Natural killer cell (primary cell): ENCODE measurements at regions not wholly inside any gene's neighbourhood (a gene's known extent, or its start where the extent isn't known, plus 50 kb on each side); places are given as distances from the start of the nearest gene placed in this dataset.

Experiments
- ATAC-seq, 3 donors: fragments of 150-1000 bp in 2 of 3; fragments of 200-7000 bp in 1 of 3; cut with Tn5 transposase; 1 replicate in 1 of 3; 2 replicates in 2 of 3; pipeline ENCODE4 v1.10.0; 2021; ENCODE audit warnings: mild to moderate bottlenecking in 2 of 3, moderate library complexity in 2 of 3
- DNase-seq, 2 donors: peaks; one replicate each; pipeline versions ENCODE4 v3.0.0 to v3.0.0-alpha.2; 2013 to 2021; ENCODE audit warnings: mixed read lengths in 1 of 2
- H3K27ac ChIP-seq: one replicate; pipeline ENCODE4 v1.5.1; 2013; ENCODE audit warnings: mild to moderate bottlenecking, low read length
- H3K27me3 ChIP-seq: one replicate; pipeline ENCODE4 v1.6.1; 2013; ENCODE audit warnings: low read length; ENCODE audit not compliant: control insufficient read depth, insufficient read depth
- H3K36me3 ChIP-seq: one replicate; pipeline ENCODE4 v1.6.1; 2013; ENCODE audit warnings: low read length; ENCODE audit not compliant: control insufficient read depth, insufficient read depth
- H3K4me1 ChIP-seq: one replicate; pipeline ENCODE4 v1.6.1; 2013; ENCODE audit warnings: low read length; ENCODE audit not compliant: control insufficient read depth, insufficient read depth
- H3K4me3 ChIP-seq: one replicate; pipeline ENCODE4 v1.5.1; 2013; ENCODE audit warnings: low read length
- H3K9me3 ChIP-seq: one replicate; pipeline ENCODE4 v1.6.1; 2013; ENCODE audit warnings: low read length; ENCODE audit not compliant: control insufficient read depth, insufficient read depth
- H3K27ac Mint-ChIP-seq, 2 donors: one replicate each; pipeline ENCODE4 v1.8.0; 2022; ENCODE audit warnings: mild to moderate bottlenecking in 2 of 2, mixed read lengths in 2 of 2, moderate library complexity in 1 of 2
- H3K27me3 Mint-ChIP-seq, 2 donors: one replicate each; pipeline ENCODE4 v1.8.0; 2022; ENCODE audit warnings: low read depth in 2 of 2, mixed read lengths in 2 of 2
- H3K36me3 Mint-ChIP-seq: one replicate; pipeline ENCODE4 v1.8.0; 2022; ENCODE audit warnings: mixed read lengths
- H3K4me1 Mint-ChIP-seq, 2 donors: one replicate each; pipeline ENCODE4 v1.8.0; 2022; ENCODE audit warnings: mixed read lengths in 2 of 2
- H3K4me3 Mint-ChIP-seq: one replicate; pipeline ENCODE4 v1.8.0; 2022; ENCODE audit warnings: mild to moderate bottlenecking, moderate library complexity, mixed read lengths
- H3K9me3 Mint-ChIP-seq, 2 donors: one replicate each; pipeline ENCODE4 v1.8.0; 2022; ENCODE audit warnings: mixed read lengths in 2 of 2
- WGBS: methylation state at CpG from one replicate; pipeline ENCODE4 v1.1.7; 2013; ENCODE audit warnings: missing lambda C conversion rate; ENCODE audit not compliant: insufficient coverage; 5-methylcytosine and 5-hydroxymethylcytosine counted together
- intact Hi-C: fragments of 100-400 bp; cut with micrococcal nuclease; formaldehyde crosslinking; loops from one replicate; pipeline ENCODE4 v1.14.2; 2022
- TF ChIP-seq, protein P1 (sequence below): fragments of 200-600 bp; IDR thresholded peaks from one replicate; pipeline ENCODE4 v1.8.0; 2022; ENCODE audit warnings: antibody characterized with exemption

DNA sequence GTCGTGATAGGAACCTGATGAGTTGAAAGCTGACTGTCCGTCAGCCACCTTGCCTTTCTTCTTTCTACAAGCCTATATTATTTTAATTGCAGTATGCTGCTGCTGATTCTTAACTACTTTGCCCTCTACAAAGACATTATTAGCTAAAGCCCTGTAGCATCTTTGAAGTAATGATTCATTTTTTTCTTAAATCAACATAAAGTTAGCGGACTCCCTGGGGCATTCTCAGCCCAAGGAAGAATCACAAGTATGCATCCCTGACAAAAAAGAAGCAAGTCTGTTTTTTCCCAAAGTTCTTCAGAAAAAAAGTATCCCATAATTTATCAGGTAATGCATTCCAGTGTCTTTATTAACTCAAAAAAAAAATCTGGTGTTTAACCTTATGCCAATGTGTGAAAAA, 69.5 kb upstream of the TAS2R1 start:
- intact Hi-C loops = no loop called here
- Mint-ChIP-seq H3K27me3 (no peaks in the 10 kb centered on the region), H3K27ac (no peak overlapping the region), H3K4me3 (no peak overlapping the region), H3K9me3 (peaks cover 5 to 7% of the 10 kb centered on the region in 2 donors), H3K36me3 (no peaks in the 10 kb centered on the region), H3K4me1 (no peaks in the 10 kb centered on the region)
- no peak overlapping the region for H3K4me3 ChIP-seq
- 67% methylated on average over 3 of the region's 3 CpGs for WGBS
- ATAC-seq (no peak), DNase-seq (no peak)
- H3K4me1 ChIP-seq = no peaks in the 10 kb centered on the region
- H3K36me3 ChIP-seq = no peaks in the 10 kb centered on the region
- H3K27me3 ChIP-seq = no peaks in the 10 kb centered on the region
- H3K27ac ChIP-seq = no peak overlapping the region
- TF ChIP-seq, protein P1, sequence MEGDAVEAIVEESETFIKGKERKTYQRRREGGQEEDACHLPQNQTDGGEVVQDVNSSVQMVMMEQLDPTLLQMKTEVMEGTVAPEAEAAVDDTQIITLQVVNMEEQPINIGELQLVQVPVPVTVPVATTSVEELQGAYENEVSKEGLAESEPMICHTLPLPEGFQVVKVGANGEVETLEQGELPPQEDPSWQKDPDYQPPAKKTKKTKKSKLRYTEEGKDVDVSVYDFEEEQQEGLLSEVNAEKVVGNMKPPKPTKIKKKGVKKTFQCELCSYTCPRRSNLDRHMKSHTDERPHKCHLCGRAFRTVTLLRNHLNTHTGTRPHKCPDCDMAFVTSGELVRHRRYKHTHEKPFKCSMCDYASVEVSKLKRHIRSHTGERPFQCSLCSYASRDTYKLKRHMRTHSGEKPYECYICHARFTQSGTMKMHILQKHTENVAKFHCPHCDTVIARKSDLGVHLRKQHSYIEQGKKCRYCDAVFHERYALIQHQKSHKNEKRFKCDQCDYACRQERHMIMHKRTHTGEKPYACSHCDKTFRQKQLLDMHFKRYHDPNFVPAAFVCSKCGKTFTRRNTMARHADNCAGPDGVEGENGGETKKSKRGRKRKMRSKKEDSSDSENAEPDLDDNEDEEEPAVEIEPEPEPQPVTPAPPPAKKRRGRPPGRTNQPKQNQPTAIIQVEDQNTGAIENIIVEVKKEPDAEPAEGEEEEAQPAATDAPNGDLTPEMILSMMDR = no peak
- H3K9me3 ChIP-seq = no peaks in the 10 kb centered on the region

DNA sequence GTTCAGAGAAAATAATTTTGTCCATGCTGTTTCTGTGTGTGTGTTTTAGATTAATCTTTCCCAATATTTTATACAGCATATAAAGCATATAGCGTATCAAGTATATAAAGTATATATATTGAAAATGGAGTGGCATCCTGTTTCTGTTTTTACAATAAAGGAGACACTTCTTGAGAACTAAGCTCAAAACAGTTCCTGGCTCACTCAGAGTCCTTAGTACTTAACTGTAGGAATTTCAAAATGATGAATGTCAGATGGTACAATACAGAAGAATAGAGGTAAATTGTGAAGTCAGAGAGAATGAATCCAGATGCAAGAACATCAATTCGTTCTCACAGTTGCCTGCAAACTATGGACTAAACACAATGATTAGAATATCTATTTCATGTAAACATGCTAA, 68.7 kb upstream of the TAS2R1 start:
- H3K27ac ChIP-seq = no peak overlapping the region
- ATAC-seq (no peak), DNase-seq (no peak)
- intact Hi-C loops = no loop called here
- H3K27ac Mint-ChIP-seq = no peak overlapping the region
- TF ChIP-seq, protein P1 = no peak
- H3K4me1 ChIP-seq = no peaks in the 10 kb centered on the region
- no peaks in the 10 kb centered on the region for H3K9me3 ChIP-seq
- H3K36me3 ChIP-seq = no peaks in the 10 kb centered on the region
- WGBS = 78% methylated on average over 1 of the region's 2 CpGs
- H3K36me3 Mint-ChIP-seq = no peaks in the 10 kb centered on the region
- H3K4me3 Mint-ChIP-seq = no peak overlapping the region
- no peaks in the 10 kb centered on the region for H3K4me1 Mint-ChIP-seq
- no peaks in the 10 kb centered on the region for H3K27me3 ChIP-seq
- H3K4me3 ChIP-seq = no peak overlapping the region
- H3K9me3 Mint-ChIP-seq = peaks cover 5 to 7% of the 10 kb centered on the region in 2 donors
- H3K27me3 Mint-ChIP-seq = no peaks in the 10 kb centered on the region

DNA sequence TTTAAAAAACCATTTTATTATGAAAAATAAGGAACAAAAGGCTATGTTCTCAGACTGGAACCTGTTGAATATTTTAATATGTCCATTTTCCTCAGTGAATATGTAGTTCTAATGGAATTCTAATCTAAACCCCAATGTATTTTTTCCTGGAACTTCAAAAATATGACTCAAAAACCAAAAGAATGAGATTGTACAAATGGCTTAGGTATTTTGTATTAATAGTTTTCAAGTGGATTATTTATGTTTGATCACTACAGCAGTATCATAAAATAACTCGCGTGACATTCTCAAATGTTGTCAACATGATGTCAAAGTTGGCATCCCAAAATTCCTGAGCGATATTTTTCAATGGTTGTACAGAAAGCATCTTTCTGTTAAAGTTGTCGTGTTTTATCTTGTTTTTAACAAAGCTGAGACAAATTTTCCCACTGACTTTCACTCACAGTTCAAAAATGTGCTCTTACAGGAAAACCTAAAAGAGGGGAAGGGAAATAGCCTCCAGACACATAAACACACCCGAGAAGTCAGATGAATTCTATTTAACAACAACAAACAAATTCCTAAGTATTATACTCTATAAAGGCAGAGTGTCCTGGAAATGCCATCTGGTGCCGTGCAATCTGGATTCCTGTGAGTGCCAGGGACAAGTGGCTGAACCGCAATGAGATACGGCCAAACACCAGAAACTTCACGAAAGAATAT, 68.1 kb upstream of the TAS2R1 start:
- Mint-ChIP-seq H3K4me1 (no peaks in the 10 kb centered on the region), H3K4me3 (no peak overlapping the region), H3K27ac (no peak overlapping the region), H3K27me3 (no peaks in the 10 kb centered on the region), H3K36me3 (no peaks in the 10 kb centered on the region), H3K9me3 (peaks cover 5 to 7% of the 10 kb centered on the region in 2 donors)
- WGBS = 91% methylated on average over 7 of the region's 9 CpGs
- no peak overlapping the region for H3K27ac ChIP-seq
- TF ChIP-seq, protein P1 = no peak
- no peaks in the 10 kb centered on the region for H3K27me3 ChIP-seq
- no peaks in the 10 kb centered on the region for H3K9me3 ChIP-seq
- no peaks in the 10 kb centered on the region for H3K36me3 ChIP-seq
- ATAC-seq = no peak
- H3K4me3 ChIP-seq = no peak overlapping the region
- intact Hi-C loops = no loop called here
- H3K4me1 ChIP-seq = no peaks in the 10 kb centered on the region
- no peak for DNase-seq

DNA sequence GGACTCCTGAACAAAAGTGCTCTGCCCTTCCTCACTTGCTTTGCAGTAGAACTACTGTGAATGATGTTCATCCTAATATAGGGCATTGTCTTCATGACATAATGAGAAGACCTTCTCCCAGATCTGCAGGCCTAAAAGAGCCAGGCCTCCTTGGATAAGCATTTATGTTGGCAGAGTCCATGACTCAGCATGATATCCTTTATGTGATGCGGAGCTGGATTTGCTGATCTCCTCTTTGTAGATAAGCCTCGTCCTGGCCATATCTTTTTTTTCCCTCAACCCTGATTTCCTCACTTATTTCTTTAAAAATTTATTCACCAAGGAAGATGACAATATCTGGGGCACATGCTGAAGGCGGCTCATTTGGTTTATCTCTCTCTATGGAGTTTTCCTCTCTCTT, 62.4 kb upstream of the TAS2R1 start:
- H3K4me3 ChIP-seq = no peak overlapping the region
- no peaks in the 10 kb centered on the region for H3K27me3 ChIP-seq
- H3K27ac ChIP-seq = no peak overlapping the region
- H3K36me3 ChIP-seq = no peaks in the 10 kb centered on the region
- Mint-ChIP-seq H3K4me1 (no peaks in the 10 kb centered on the region), H3K36me3 (no peaks in the 10 kb centered on the region), H3K9me3 (peaks cover 5 to 8% of the 10 kb centered on the region in 2 donors), H3K27ac (no peak overlapping the region), H3K27me3 (no peaks in the 10 kb centered on the region), H3K4me3 (no peak overlapping the region)
- intact Hi-C loops = no loop called here
- TF ChIP-seq, protein P1 = no peak
- DNase-seq (no peak), ATAC-seq (no peak)
- no peaks in the 10 kb centered on the region for H3K4me1 ChIP-seq
- WGBS = 81% methylated on average over 3 of the region's 3 CpGs
- H3K9me3 ChIP-seq = peaks cover 3% of the 10 kb centered on the region
